Heart right ventricle (tissue), 16 donors: ENCODE measurements at regions not wholly inside any gene's neighbourhood (a gene's known extent, or its start where the extent isn't known, plus 50 kb on each side); places are given as distances from the start of the nearest gene placed in this dataset.
"Not testable (repeated sequence)": the region's sequence is repeated elsewhere in the genome, so short reads cannot be mapped to it uniquely, and the experiment has no call there.

ENCODE experiments used
- ATAC-seq, 8 donors: fragments of 200-7000 bp; cut with Tn5 transposase; one replicate each; pipeline ENCODE4 v1.9.1; 2020; ENCODE audit warnings: mild to moderate bottlenecking in 8 of 8, moderate library complexity in 8 of 8, moderate number of reproducible peaks in 1 of 8
- DNase-seq, 2 donors: peaks; one replicate each; pipeline ENCODE4 v3.0.0-alpha.2; 2020
- H3K27ac ChIP-seq, 10 donors: fragments of 200-600 bp; sonication (generic) in 2 of 10; one replicate each; pipeline versions ENCODE4 v1.5.0 to v1.8.0; 2020 to 2022; ENCODE audit warnings: mild to moderate bottlenecking in 3 of 10
- H3K27me3 ChIP-seq, 7 donors: fragments of 200-600 bp; one replicate each; pipeline ENCODE4 v1.8.0; 2021 to 2022; ENCODE audit warnings: mild to moderate bottlenecking in 2 of 7
- H3K36me3 ChIP-seq, 9 donors: fragments of 200-600 bp; sonication (generic) in 1 of 9; one replicate each; pipeline versions ENCODE4 v1.5.0 to v1.8.0; 2020 to 2022; ENCODE audit warnings: mild to moderate bottlenecking in 2 of 9
- H3K4me1 ChIP-seq, 9 donors: fragments of 200-600 bp; sonication (generic) in 1 of 9; one replicate each; pipeline versions ENCODE4 v1.5.0 to v1.8.0; 2020 to 2022; ENCODE audit warnings: mild to moderate bottlenecking in 4 of 9
- H3K4me3 ChIP-seq, 10 donors: fragments of 200-600 bp; sonication (generic) in 2 of 10; one replicate each; pipeline versions ENCODE4 v1.5.0 to v1.8.0; 2020 to 2022; ENCODE audit warnings: mild to moderate bottlenecking in 7 of 10, moderate library complexity in 2 of 10
- H3K9me3 ChIP-seq, 11 donors: fragments of 200-600 bp in 10 of 11; sonication (generic) in 2 of 11; one replicate each; pipeline versions ENCODE4 v1.5.0 to v1.8.0; 2013 to 2022; ENCODE audit warnings: mild to moderate bottlenecking in 2 of 11, control low read depth in 1 of 11, moderate library complexity in 1 of 11
- CTCF ChIP-seq, 9 donors: fragments of 200-600 bp; sonication (generic) in 2 of 9; IDR thresholded peaks; one replicate each; pipeline versions ENCODE4 v1.5.0 to v1.8.0; 2021 to 2022; ENCODE audit warnings: antibody characterized with exemption in 9 of 9, mild to moderate bottlenecking in 5 of 9, moderate library complexity in 1 of 9
- WGBS, 2 donors: extraction: QIAGEN DNeasy Blood & Tissue Kit; methylation state at CpG; one replicate each; pipeline ENCODE4 v1.1.7; 2013; ENCODE audit warnings: inconsistent platforms in 1 of 2; 5-methylcytosine and 5-hydroxymethylcytosine counted together
- intact Hi-C, 10 donors: fragments of 100-400 bp; cut with DNase I; formaldehyde crosslinking; loops; one replicate each; pipeline versions ENCODE4 v1.11.1 to v1.14.2; 2022
- donor health status: Arrhythmogenic right ventricular cardiomyopathy.
- donor health status: ischemic (EF 13 %, LVEDD 7.1; RV severe dilation, severe dysfunction).
- donor health status: healthy with polysubstance abuse.
- donor health status: DM: no; HTN: yes; CAD: no.
- donor health status: DM: no; HTN: no; CAD: no.
- donor health status: ischemic (EF 25% LVEDD 6.9; RV normal size, moderate dysfunction).
- donor health status: ischemic (EF 25% LVEDD 5.7; RV mildly dilated, moderate dysfunction).
- donor health status: healthy.
- donor health status: DM: yes; HTN: yes; CAD: no.
- donor health status: Ischemic cardiomyopathy.
- donor health status: ischemic (EF 35%, LVEDD 5.7; RV mildly dilated, moderate dysfunction).
- donor health status: nonischemic (EF 11% LVEDD 7.7; RV severe dilation, severe dysfunction).
- donor health status: DM: yes; HTN: yes; CAD: no.
- donor health status: PGD.
- donor health status: ischemic (EF 29% LVEDD 5.4; RV normal size, mild dysfunction).
- donor health status: nonischemic (EF 23%, LVEDD 6.1; RV moderate dilation, normal function).

- Histone ChIP-seq H3K4me3 (no peak overlapping the region), H3K4me1 (no peaks in the 10 kb centered on the region), H3K27me3 (no peaks in the 10 kb centered on the region), H3K36me3 (no peaks in the 10 kb centered on the region), H3K9me3 (no peaks in the 10 kb centered on the region), H3K27ac (no peak overlapping the region)
- intact Hi-C loops: no loop called here
- ATAC-seq (no peak), DNase-seq (no peak)
- WGBS, 2 donors: 89 to 94% methylated on average over 4 of the region's 4 CpGs
- TF ChIP-seq CTCF (IDR thresholded peaks at IDR 0.05): no peak
Observed at GRCh38 chr12:59059088-59059935, 139.0 kb upstream of the LRIG3 start.

GRCh38 chr12:59056966-59057365 is 136.7 kb upstream of the LRIG3 start:
- no peak overlapping the region for H3K4me3 ChIP-seq
- DNase-seq: no peak
- H3K9me3 ChIP-seq: no peaks in the 10 kb centered on the region
- no peaks in the 10 kb centered on the region for H3K4me1 ChIP-seq
- no peak overlapping the region for H3K27ac ChIP-seq
- no peaks in the 10 kb centered on the region for H3K36me3 ChIP-seq
- ATAC-seq: no peak
- no peaks in the 10 kb centered on the region for H3K27me3 ChIP-seq
- no peak for TF ChIP-seq CTCF (IDR thresholded peaks at IDR 0.05)
- intact Hi-C loops: no loop called here
- WGBS, 2 donors: 81 to 85% methylated on average over 3 of the region's 3 CpGs

- WGBS, 2 donors: 0 to 42% methylated on average over 1 of the region's 1 CpG
- no peak for ATAC-seq
- intact Hi-C loops: no loop called here
Observed at GRCh38 chr12:59055204-59055860, 135.0 kb upstream of the LRIG3 start.

DNA sequence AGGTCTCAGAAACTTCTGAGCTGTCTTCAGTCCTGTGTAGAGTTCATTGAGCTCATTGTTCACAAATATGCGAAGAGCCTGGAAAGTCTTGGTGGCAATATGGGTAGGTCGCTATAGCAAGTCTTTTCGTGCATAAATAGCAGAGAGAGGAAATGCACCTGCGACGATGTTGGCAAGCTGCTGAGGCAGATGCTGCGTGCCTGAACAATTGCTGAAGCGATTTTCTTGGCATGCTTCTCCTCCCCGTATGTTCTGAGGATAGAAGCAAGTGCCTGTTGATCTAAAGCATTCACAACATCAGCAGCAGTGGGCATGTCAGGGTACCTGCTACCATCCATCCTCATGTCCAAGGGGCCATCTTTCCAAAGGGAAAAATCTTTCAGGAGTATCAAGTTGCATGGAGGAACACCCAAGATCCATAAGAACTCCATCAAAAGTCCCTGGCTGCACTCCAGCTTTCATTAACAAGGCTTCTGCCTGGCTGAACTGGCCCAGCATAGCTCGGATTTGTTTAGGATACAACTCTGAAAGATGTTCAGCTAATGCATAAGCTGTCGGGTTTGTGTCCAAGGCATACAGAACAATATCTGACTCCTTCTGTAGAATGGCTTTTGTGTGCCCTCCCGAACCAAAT is 133.1 kb upstream of the LRIG3 start:
- DNase-seq, H3K27me3 ChIP-seq, H3K27ac ChIP-seq, intact Hi-C loops, H3K9me3 ChIP-seq, H3K4me3 ChIP-seq, H3K36me3 ChIP-seq, ATAC-seq, H3K4me1 ChIP-seq: not testable (repeated sequence)
- WGBS, 2 donors: 70 to 74% methylated on average over 11 of the region's 11 CpGs

More at GRCh38 chr12:59055204-59055860, 135.0 kb upstream of the LRIG3 start:
- Histone ChIP-seq H3K4me1 (no peaks in the 10 kb centered on the region), H3K9me3 (no peaks in the 10 kb centered on the region), H3K27me3 (no peaks in the 10 kb centered on the region), H3K4me3 (no peak overlapping the region), H3K36me3 (no peaks in the 10 kb centered on the region), H3K27ac (no peak overlapping the region)
- TF ChIP-seq CTCF (IDR thresholded peaks at IDR 0.05): no peak
- DNase-seq: no peak
